ENCODE measurements at regions not wholly inside any gene's neighbourhood (a gene's known extent, or its start where the extent isn't known, plus 50 kb on each side); places are given as distances from the start of the nearest gene placed in this dataset.

GRCh38 chr3:95408464-95408862 is 1345.6 kb downstream of the NSUN3 start:
- no peak for DNase-seq

- no peak for DNase-seq
These were observed 1355.4 kb downstream of the NSUN3 start for GRCh38 chr3:95418251-95418650.

- no peak for DNase-seq
These were observed 1361.4 kb downstream of the NSUN3 start for GRCh38 chr3:95424279-95424678.

GRCh38 chr3:95434491-95434890 is 1371.6 kb downstream of the NSUN3 start:
- no peak for DNase-seq

GRCh38 chr3:95437409-95437808 is 1374.5 kb downstream of the NSUN3 start:
- DNase-seq: no peak

- DNase-seq: no peak
These were observed 1375.4 kb downstream of the NSUN3 start for GRCh38 chr3:95438274-95438673.

GRCh38 chr3:95442766-95443165 is 1371.6 kb upstream of the EPHA6 start:
- no peak for DNase-seq

- DNase-seq: no peak
These were observed 1364.6 kb upstream of the EPHA6 start for GRCh38 chr3:95449841-95450240.

- no peak for DNase-seq
These were observed 1361.2 kb upstream of the EPHA6 start for GRCh38 chr3:95453242-95453641.

GRCh38 chr3:95456835-95457234 is 1357.6 kb upstream of the EPHA6 start:
- DNase-seq: no peak

GRCh38 chr3:95459706-95460105 is 1354.7 kb upstream of the EPHA6 start:
- DNase-seq: no peak

- no peak for DNase-seq
These were observed 1354.1 kb upstream of the EPHA6 start for GRCh38 chr3:95460274-95460673.

- DNase-seq: no peak
These were observed 1352.2 kb upstream of the EPHA6 start for GRCh38 chr3:95462161-95462560.

GRCh38 chr3:95464346-95464745 is 1350.0 kb upstream of the EPHA6 start:
- no peak for DNase-seq

GRCh38 chr3:95468331-95468730 is 1346.1 kb upstream of the EPHA6 start:
- DNase-seq: no peak

GRCh38 chr3:95474338-95474737 is 1340.1 kb upstream of the EPHA6 start:
- DNase-seq: no peak

GRCh38 chr3:95476534-95476933 is 1337.9 kb upstream of the EPHA6 start:
- no peak for DNase-seq

- DNase-seq: no peak
These were observed 1308.2 kb upstream of the EPHA6 start for GRCh38 chr3:95506174-95506573.

- no peak for DNase-seq
These were observed 1306.3 kb upstream of the EPHA6 start for GRCh38 chr3:95508124-95508523.

- no peak for DNase-seq
These were observed 1302.6 kb upstream of the EPHA6 start for GRCh38 chr3:95511828-95512227.

- DNase-seq: no peak
These were observed 1300.1 kb upstream of the EPHA6 start for GRCh38 chr3:95514260-95514659.

GRCh38 chr3:95521396-95521795 is 1293.0 kb upstream of the EPHA6 start:
- DNase-seq: no peak

- no peak for DNase-seq
These were observed 1291.9 kb upstream of the EPHA6 start for GRCh38 chr3:95522449-95522848.

- DNase-seq: no peak
These were observed 1274.4 kb upstream of the EPHA6 start for GRCh38 chr3:95539950-95540483.

GRCh38 chr3:95565502-95565901 is 1248.9 kb upstream of the EPHA6 start:
- DNase-seq: no peak

- DNase-seq: no peak
These were observed 1247.0 kb upstream of the EPHA6 start for GRCh38 chr3:95567346-95567745.
